Fibroblast of skin of right biceps (primary cell): ENCODE measurements at regions not wholly inside any gene's neighbourhood (a gene's known extent, or its start where the extent isn't known, plus 50 kb on each side); places are given as distances from the start of the nearest gene placed in this dataset.

Experiments
- DNase-seq: peaks from one replicate; pipeline ENCODE4 v3.0.0-alpha.2; 2013

DNA sequence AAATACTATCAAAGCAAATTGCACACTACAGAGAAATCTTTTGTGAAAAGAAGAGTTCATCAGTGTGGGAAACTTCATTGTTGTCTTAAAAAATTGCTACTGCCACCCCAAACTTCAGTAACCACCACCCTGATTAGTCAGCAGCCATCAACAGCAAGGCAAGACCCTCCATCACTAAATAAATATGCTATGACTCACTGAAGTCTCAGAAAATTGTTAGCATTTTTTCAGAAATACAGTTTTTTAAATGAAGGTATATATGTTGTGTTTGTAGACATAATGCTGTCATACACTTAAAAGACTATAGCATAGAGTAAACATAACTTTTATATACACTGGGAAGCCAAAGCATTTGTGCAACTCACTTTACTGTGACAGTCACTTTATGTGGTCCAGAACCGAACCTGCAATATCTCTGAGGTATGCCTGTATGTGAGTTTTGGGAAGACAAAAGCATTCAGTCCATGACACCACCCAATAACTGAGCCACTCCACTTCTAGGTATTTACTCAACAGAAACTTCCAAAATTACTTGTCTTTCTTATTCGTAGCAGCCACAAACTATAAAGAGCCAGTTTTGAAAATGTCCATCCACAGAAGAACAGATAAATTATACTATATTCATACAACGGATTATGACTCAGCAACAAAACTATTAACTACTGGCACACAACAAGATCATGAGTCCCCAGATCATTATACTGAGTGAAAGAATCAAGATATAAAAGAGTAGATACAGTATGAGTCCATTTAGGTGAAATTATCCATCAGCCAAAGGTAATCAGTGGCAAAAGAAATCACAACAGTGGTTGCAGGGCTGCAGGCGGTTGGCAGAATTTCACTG is 649.6 kb downstream of the BCL11B start:
- peak; percentile 84 for DNase-seq

GRCh38 chr14:98623788-98624415 is 648.1 kb downstream of the BCL11B start:
- peak; percentile 24 for DNase-seq

DNA sequence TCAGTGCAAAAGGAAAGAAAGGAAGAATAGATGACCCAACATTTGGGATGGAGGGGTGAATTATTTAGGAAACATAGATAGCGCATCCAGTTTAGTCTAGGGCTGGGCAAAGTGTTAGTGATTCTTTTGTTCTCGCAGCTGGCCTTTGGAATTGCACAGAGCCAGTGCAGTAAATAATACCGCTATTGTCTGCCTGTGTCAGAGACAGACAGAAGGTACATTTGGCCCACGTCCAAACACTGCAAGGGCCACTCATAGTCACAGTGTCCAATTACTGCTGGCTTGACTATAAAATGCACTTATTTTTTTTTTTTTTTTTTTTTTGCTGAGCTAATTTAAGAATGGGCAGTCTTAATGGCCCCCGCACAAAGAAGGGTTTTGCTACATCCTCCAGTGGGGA is 638.6 kb downstream of the BCL11B start:
- DNase-seq: no peak

- no peak for DNase-seq
Measured at GRCh38 chr14:98634043-98634820, 637.8 kb downstream of the BCL11B start.

DNA sequence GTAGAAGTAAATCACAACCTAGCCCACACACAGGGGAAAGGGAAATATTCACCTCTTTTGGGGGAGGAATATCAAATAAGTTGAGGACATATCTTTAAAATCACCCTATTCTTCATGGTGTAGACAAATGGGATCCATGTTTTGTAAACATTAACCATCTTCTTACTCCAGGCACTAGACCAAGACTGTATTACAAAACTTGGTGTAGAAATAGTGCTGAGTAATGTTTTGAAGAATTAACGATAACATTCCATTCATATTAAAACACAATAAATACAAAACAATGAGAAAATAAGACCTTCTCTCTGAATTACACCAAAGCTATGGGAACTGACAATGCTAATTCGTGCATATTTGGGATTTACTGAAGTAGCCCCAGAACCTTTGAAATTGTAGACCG is 633.6 kb downstream of the BCL11B start:
- DNase-seq: no peak

- DNase-seq: no peak
Measured at GRCh38 chr14:98647754-98648153, 624.2 kb downstream of the BCL11B start.

DNA sequence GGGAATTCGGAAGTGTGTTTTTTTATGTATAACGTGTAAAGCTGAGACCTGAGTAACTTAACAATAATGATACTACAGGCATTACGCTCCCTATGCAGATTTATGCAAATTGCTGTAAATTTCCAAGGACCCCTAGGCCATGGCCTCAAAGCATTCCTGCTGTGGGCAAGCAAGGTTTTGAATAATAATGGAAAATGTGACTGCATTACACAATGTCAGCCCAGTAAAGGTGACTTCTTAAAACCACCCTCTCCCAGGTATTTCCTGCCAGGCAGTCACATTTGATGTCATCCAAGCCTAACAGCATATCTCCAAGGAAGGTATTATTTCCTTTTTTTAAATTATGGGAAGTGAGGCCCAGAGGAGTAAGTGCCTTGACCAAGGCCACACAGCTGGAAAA is 621.0 kb downstream of the BCL11B start:
- DNase-seq: no peak

DNA sequence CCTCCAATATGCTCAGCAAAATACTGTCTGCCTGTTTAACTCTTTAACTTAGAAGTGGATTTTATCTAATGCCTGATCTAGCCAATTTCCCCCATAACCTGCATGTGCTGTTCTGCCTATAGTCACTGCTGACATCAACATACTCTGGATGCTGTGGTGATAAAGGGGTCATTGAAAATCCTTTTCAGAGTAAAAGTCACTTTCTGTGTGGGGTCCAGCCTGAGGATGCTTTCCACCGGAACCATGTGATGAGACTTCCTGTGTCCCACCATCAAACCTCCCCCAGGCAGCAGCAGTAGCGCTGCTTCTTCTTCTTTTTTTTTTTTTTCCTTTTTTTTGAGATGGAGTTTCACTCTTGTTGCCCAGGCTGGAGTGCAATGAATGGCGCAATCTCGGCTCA is 607.0 kb downstream of the BCL11B start:
- DNase-seq: no peak

DNA sequence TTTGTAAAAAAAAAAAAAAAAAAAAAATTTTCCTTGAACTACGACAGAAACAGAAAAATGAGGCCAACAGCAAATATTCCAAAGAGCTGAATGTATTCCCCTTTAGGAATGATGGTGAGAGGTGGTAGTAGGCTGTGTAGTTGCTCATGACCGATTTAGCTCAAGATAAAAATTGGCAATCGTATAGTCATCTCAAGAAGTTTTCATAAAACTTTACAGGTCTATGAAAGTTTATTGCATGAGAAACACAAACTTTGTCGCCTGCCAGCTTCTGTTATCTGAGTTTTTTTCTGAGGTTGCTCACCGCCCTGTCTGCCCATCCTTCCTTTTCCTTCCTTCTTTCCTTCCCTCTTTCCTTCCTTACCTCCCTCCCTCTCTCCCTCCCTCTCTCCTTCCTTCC is 605.5 kb downstream of the BCL11B start:
- no peak for DNase-seq

DNA sequence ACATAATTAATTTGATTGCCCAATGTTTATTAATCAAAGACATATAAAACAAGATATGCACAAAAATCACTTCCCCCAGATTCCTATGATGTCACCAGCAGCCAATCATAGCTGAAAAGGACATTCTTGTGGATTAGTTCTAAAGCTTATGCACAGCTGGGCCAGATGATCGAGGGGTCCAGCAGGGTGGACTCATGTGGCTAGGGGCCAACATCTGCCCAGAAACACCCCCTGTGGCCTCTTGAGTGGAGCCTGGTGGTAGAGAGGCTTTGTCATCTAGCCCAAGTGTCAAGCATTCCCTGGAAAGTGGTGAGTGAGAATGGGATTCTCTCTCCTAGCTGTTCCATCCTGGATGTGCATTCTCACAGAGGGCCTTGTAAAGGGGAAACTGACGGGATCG is 590.0 kb downstream of the BCL11B start:
- no peak for DNase-seq

DNA sequence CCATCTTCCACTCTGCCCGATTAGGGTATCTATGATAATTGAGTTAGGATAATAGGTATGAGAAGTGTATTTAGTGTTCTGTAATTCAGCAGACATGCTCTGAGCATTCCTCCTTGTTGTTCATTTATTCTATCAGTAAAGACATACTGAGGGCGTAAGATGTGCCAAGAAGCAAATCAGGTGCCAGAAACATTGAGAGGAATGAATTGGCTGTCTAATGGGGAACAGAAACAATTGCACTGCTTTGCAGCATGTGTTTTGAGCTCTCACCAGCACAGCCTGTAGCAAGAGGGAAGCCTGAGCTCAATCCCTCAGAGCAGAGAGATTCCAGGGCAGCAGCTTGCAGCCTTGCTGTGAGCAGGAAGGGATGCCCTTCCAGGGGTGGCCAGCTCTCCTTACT is 589.3 kb downstream of the BCL11B start:
- no peak for DNase-seq

DNA sequence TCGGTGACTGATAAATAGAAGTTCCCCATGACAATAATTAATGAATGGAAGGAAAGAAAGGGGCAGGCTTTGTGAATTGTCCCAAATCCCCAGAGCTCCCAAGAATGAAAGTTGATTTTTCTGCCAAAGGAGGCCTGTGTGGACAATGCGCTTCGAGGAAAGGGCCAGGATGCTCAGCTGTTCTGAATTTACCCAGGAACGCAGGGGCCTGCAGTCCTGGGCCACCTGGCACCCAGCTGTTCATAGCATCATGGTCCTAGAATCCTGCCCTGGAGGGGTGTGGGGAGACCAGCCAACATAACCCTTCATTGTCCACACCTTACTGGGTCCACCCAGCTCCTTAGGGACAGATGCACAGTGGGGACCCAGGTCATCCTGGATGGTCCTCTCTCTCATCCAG is 587.5 kb downstream of the BCL11B start:
- DNase-seq: no peak

- no peak for DNase-seq
Measured at GRCh38 chr14:98685725-98686124, 586.3 kb downstream of the BCL11B start.

GRCh38 chr14:98688446-98688845 is 583.6 kb downstream of the BCL11B start:
- DNase-seq: no peak

- DNase-seq: no peak
Measured at GRCh38 chr14:98689951-98690350, 582.0 kb downstream of the BCL11B start.

DNA sequence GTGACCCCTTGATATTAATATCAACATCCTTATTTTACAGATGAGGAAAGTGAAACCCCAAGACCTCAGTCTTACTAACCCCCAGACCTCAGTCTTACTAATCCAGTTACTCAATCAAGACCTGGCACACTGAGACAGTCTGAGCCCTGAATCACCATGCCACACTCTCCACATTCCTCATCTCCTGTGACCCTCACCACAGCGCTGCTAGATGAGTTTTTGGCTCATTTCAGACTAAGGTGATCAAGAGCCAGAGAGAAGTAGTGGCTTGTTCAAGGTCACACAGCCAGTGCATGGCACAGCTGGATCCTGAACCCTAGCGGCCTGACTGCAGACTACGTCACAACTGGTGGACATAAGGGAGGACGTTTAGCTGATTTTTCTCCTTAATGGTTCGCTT is 579.2 kb downstream of the BCL11B start:
- peak; percentile 3 for DNase-seq

DNA sequence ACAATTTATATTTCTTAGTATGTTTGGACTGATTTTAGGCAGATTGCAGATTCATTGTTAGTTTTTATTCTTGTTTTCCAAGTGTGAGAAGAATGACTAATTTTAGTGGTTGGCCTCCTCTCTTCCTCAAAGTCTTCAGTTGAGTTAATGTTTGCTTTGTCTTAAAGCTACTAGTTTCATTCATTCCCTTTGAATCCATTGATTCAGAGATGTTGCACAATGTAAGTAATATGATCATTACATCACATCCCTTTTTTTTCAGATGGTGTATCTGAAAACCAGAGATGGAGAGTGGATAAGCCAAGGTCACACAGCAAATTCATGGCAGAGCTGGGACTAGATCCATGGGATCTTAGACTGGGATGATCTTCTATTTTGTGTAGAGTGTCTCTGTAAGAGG is 577.5 kb downstream of the BCL11B start:
- no peak for DNase-seq

DNA sequence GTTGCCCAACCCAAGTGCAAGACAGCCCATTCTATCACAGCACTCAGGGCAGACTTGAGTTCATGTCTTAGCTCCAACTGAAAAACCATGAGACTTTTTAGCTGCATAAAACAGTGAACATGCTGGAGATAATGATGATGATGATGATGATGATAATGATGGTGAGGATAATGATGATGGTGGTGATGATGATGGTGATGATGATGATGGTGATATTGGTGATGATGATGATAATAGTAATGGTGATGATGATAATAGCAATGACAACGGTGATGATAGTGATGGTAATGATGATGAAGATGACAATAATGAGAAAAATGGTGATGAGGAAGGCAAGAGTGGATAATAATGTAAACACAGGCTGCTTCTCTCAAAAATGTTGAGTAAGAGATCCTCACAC is 576.2 kb downstream of the BCL11B start:
- DNase-seq: no peak

- DNase-seq: no peak
Measured at GRCh38 chr14:98698341-98698740, 573.7 kb downstream of the BCL11B start.

DNA sequence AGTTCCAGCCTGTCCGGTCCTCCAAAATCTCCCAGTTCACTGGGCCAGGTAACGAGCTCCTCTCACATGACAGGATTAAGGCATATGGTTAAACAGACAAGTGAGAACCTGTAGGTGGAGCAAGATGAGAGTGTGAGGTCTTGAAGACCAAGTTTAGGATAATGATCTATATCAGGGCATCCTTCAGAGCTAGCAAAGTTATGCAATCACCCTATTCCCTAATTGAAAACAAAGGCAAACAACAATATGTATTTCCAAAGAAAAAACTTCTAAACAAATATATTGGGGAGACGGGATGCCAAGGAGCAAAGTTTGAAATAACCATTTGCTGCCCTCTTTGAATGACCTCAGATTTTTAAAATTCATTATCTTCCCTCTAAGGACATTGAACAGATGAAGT is 571.2 kb downstream of the BCL11B start:
- no peak for DNase-seq

DNA sequence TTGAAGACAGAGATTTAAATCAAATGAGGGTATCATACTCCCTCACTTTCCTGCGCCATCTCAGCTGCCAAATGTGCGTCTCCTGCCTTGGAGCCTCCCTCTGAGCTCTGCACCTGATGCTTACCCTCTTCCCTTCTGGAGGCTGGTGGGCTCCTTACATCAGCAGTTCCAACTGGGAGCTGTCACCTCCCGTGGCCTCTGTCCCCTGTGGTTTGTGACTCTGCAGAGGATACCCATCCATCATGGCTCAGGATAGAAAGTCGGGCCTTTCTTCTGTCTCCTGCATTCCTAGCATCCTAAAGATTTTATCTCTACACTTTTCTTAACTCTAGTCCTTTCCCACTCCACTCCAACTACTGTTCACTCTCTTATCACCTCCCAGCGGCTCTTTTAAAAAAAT is 570.6 kb downstream of the BCL11B start:
- no peak for DNase-seq

DNA sequence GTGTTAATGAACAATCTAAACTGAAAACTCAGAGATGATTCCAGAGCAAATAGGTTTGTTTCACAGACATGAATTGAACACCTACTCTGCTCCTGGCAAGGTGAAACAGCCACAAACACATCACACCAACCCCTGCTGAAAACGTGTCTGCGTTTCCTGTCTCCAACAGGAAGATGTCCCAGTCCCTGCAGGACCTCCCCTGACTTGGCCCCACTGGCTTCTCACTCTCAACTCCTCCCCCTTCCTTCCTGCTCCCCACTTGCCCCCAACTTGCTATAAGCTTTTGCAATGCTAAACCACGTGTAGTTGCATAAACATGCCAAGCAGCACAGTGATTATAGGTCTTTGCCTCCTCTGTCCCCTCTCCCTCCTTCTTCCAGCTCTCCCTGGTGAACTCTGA is 567.6 kb downstream of the BCL11B start:
- peak; percentile 12 for DNase-seq

DNA sequence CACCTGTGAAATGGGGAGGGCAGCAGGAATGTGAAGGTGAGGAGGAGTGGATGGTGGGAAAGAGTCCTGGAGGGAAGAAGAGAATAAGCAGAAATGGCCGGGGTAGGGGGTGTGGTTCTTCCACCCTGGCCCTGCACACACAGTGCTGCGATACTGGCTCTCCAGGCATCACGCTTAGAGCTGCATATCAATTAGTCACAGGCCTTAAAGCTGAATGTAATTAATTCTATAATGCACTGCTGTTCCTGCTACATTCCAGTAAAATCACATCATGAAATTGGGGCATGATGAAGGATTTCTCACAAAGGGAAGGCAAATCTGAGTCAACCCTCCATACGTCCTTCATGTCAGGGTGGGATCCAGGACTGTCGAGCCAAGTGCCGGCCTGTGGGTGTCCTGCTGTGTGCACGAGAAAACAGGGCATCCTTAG is 566.1 kb downstream of the BCL11B start:
- peak; percentile 68 for DNase-seq

- DNase-seq: no peak
Measured at GRCh38 chr14:98707522-98707921, 564.5 kb downstream of the BCL11B start.
